Vagina (tissue), 2 donors: ENCODE measurements at regions not wholly inside any gene's neighbourhood (a gene's known extent, or its start where the extent isn't known, plus 50 kb on each side); places are given as distances from the start of the nearest gene placed in this dataset.
"Not testable (repeated sequence)": the region's sequence is repeated elsewhere in the genome, so short reads cannot be mapped to it uniquely, and the experiment has no call there.

ENCODE experiments used
- DNase-seq, 2 donors: peaks; one replicate each; pipeline ENCODE4 v3.0.0-alpha.2; 2017; ENCODE audit errors: extremely low spot score in 2 of 2
- H3K27ac ChIP-seq: fragments of 200-600 bp; sonication (generic); one replicate; pipeline ENCODE4 v1.5.1; 2019
- H3K27me3 ChIP-seq: fragments of 200-600 bp; sonication (generic); one replicate; pipeline ENCODE4 v1.5.1; 2019
- H3K36me3 ChIP-seq, 2 donors: fragments of 200-600 bp; sonication (generic); one replicate each; pipeline ENCODE4 v1.5.1; 2017 to 2019
- H3K4me1 ChIP-seq: fragments of 200-600 bp; sonication (generic); one replicate; pipeline ENCODE4 v1.5.1; 2019
- H3K4me3 ChIP-seq, 2 donors: fragments of 200-600 bp; sonication (generic); 1 replicate in 1 of 2; 2 replicates in 1 of 2; pipeline ENCODE4 v1.5.1; 2016 to 2019
- H3K9me3 ChIP-seq: fragments of 200-600 bp; sonication (generic); one replicate; pipeline ENCODE4 v1.5.1; 2019
- CTCF ChIP-seq, 3 experiments: fragments of 450-650 bp in 2 of 3; fragments of 200-600 bp in 1 of 3; sonication (generic) in 1 of 3; IDR thresholded peaks; one replicate each; pipeline ENCODE4 v1.5.1; 2017 to 2019; ENCODE audit warnings: antibody characterized with exemption in 3 of 3, mild to moderate bottlenecking in 2 of 3, moderate library complexity in 2 of 3
- POLR2A ChIP-seq, 2 donors: fragments of 450-650 bp; IDR thresholded peaks; one replicate each; pipeline ENCODE4 v1.6.1; 2017; ENCODE audit warnings: antibody characterized with exemption in 2 of 2, mild to moderate bottlenecking in 2 of 2, moderate library complexity in 2 of 2
- POLR2AphosphoS5 ChIP-seq, 2 donors: sonication (generic); formaldehyde crosslinking; IDR thresholded peaks; one replicate each; pipeline ENCODE4 v1.9.0; 2017; ENCODE audit warnings: antibody characterized with exemption in 2 of 2, mild to moderate bottlenecking in 2 of 2, low read depth in 1 of 2; ENCODE audit not compliant: insufficient read depth in 1 of 2
- intact Hi-C: fragments of 100-400 bp; cut with DNase I; formaldehyde crosslinking; loops from one replicate; pipeline ENCODE4 v1.15.1; 2023

- H3K27me3 ChIP-seq: no peaks in the 10 kb centered on the region
- H3K9me3 ChIP-seq: no peaks in the 10 kb centered on the region
- H3K36me3 ChIP-seq: no peaks in the 10 kb centered on the region
- TF ChIP-seq CTCF (IDR thresholded peaks at IDR 0.05) (no peak), POLR2A (IDR thresholded peaks at IDR 0.05) (no peak), POLR2AphosphoS5 (IDR thresholded peaks at IDR 0.05; ENCODE audit: insufficient read depth in 1 of 2, low read depth in 1 of 2) (no peak)
- no peak overlapping the region for H3K4me3 ChIP-seq
- intact Hi-C loops: no loop called here
- DNase-seq: no peak
- no peak overlapping the region for H3K27ac ChIP-seq
- H3K4me1 ChIP-seq: no peaks in the 10 kb centered on the region
Observed at GRCh38 chr4:60905162-60905561, 295.0 kb upstream of the ADGRL3 start.

GRCh38 chr4:60911127-60911526 is 289.0 kb upstream of the ADGRL3 start:
- DNase-seq: no peak
- no peak overlapping the region for H3K27ac ChIP-seq
- H3K4me3 ChIP-seq: no peak overlapping the region
- no peaks in the 10 kb centered on the region for H3K9me3 ChIP-seq
- intact Hi-C loops: no loop called here
- H3K36me3 ChIP-seq: no peaks in the 10 kb centered on the region
- H3K27me3 ChIP-seq: no peaks in the 10 kb centered on the region
- TF ChIP-seq POLR2AphosphoS5 (IDR thresholded peaks at IDR 0.05; ENCODE audit: insufficient read depth in 1 of 2, low read depth in 1 of 2): no peak
- TF ChIP-seq CTCF (IDR thresholded peaks at IDR 0.05): no peak
- no peak for TF ChIP-seq POLR2A (IDR thresholded peaks at IDR 0.05)
- no peaks in the 10 kb centered on the region for H3K4me1 ChIP-seq

GRCh38 chr4:60913002-60913401 is 287.1 kb upstream of the ADGRL3 start:
- Histone ChIP-seq H3K4me3 (no peak overlapping the region), H3K27ac (no peak overlapping the region), H3K9me3 (no peaks in the 10 kb centered on the region), H3K36me3 (no peaks in the 10 kb centered on the region), H3K4me1 (no peaks in the 10 kb centered on the region), H3K27me3 (no peaks in the 10 kb centered on the region)
- TF ChIP-seq CTCF (IDR thresholded peaks at IDR 0.05) (no peak), POLR2AphosphoS5 (IDR thresholded peaks at IDR 0.05; ENCODE audit: insufficient read depth in 1 of 2, low read depth in 1 of 2) (no peak), POLR2A (IDR thresholded peaks at IDR 0.05) (no peak)
- intact Hi-C loops: no loop called here
- no peak for DNase-seq

GRCh38 chr4:60913671-60914070 is 286.5 kb upstream of the ADGRL3 start:
- no peaks in the 10 kb centered on the region for H3K4me1 ChIP-seq
- TF ChIP-seq POLR2AphosphoS5 (IDR thresholded peaks at IDR 0.05; ENCODE audit: insufficient read depth in 1 of 2, low read depth in 1 of 2) (no peak), POLR2A (IDR thresholded peaks at IDR 0.05) (no peak), CTCF (IDR thresholded peaks at IDR 0.05) (no peak)
- no peaks in the 10 kb centered on the region for H3K9me3 ChIP-seq
- intact Hi-C loops: no loop called here
- no peaks in the 10 kb centered on the region for H3K36me3 ChIP-seq
- DNase-seq: no peak
- H3K27ac ChIP-seq: no peak overlapping the region
- no peaks in the 10 kb centered on the region for H3K27me3 ChIP-seq
- H3K4me3 ChIP-seq: no peak overlapping the region

GRCh38 chr4:60921735-60922134 is 278.4 kb upstream of the ADGRL3 start:
- H3K4me1 ChIP-seq, H3K36me3 ChIP-seq, H3K27ac ChIP-seq, H3K4me3 ChIP-seq, intact Hi-C loops, DNase-seq, H3K27me3 ChIP-seq, H3K9me3 ChIP-seq: not testable (repeated sequence)

GRCh38 chr4:60923075-60923474 is 277.1 kb upstream of the ADGRL3 start:
- H3K36me3 ChIP-seq: no peaks in the 10 kb centered on the region
- H3K27ac ChIP-seq: no peak overlapping the region
- H3K27me3 ChIP-seq: no peaks in the 10 kb centered on the region
- no peaks in the 10 kb centered on the region for H3K9me3 ChIP-seq
- TF ChIP-seq CTCF (IDR thresholded peaks at IDR 0.05) (no peak), POLR2AphosphoS5 (IDR thresholded peaks at IDR 0.05; ENCODE audit: insufficient read depth in 1 of 2, low read depth in 1 of 2) (no peak), POLR2A (IDR thresholded peaks at IDR 0.05) (no peak)
- H3K4me1 ChIP-seq: no peaks in the 10 kb centered on the region
- no peak for DNase-seq
- no peak overlapping the region for H3K4me3 ChIP-seq
- intact Hi-C loops: no loop called here
